Kidney epithelial cell (primary cell): ENCODE measurements at regions not wholly inside any gene's neighbourhood (a gene's known extent, or its start where the extent isn't known, plus 50 kb on each side); places are given as distances from the start of the nearest gene placed in this dataset.
"Not testable (repeated sequence)": the region's sequence is repeated elsewhere in the genome, so short reads cannot be mapped to it uniquely, and the experiment has no call there.

Source experiments
- DNase-seq: peaks from one replicate; pipeline ENCODE4 v3.0.0-alpha.2; 2010; ENCODE audit warnings: low read depth
- H3K27me3 ChIP-seq: 2 replicates; pipeline ENCODE4 v1.6.0; 2011; ENCODE audit warnings: low read length; ENCODE audit not compliant: control insufficient read depth, insufficient read depth
- H3K36me3 ChIP-seq: 2 replicates; pipeline ENCODE4 v1.5.1; 2011; ENCODE audit warnings: low read length; ENCODE audit not compliant: control insufficient read depth, insufficient read depth
- H3K4me3 ChIP-seq: 2 replicates; pipeline ENCODE4 v1.5.1; 2011; ENCODE audit warnings: low read depth, mild to moderate bottlenecking, control low read depth, low read length
- CTCF ChIP-seq: IDR thresholded peaks from 2 replicates; pipeline ENCODE4 v1.5.1; 2011; ENCODE audit warnings: mild to moderate bottlenecking, moderate library complexity, low read length, control low read depth, inconsistent platforms; ENCODE audit not compliant: insufficient read depth, poor library complexity, severe bottlenecking

DNA sequence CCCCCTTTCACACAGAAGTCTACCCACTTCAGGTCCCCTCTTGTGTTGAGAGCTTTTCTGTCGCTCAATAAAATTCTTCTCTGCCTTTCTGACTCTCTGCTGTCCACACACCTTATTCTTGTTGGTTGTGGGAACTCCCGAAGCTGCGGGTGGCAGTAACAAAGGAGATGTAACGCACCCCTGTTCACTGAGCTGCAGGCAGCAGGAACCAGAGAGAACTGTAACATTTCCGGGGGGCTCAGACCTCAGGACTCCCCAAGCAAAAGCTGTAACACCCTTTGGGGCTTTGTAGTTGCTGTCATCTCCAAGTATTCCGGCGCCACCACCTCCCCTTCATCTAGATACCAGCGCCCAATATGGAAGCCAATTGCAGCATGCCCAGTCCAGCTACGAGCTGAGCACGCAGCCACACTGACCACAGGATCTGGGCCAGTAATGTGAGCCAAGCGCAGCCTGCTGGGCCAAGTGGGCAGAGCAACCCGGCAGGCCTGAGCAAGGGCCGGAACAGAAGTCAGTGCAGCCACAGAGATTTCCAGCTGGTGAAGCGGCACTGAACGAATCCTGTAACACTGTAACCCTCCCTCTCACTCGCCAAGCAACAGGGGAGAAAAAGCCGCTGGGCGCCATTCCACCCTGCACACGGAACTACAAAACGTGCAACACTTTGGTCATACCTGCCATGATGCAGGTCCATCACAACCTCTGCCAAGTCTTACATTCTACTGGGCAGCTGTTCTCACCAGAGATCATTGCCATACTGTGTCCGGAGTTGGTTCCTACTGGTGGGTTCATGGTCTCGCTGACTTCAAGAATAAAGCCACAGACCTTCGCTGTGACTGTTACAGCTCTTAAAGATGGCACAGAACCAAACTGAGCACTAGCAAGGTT is 194.3 kb downstream of the SPATA31A6 start:
- not testable (repeated sequence) for H3K4me3 ChIP-seq, H3K27me3 ChIP-seq, DNase-seq, H3K36me3 ChIP-seq

GRCh38 chr9:42378418-42378815 is 195.0 kb downstream of the SPATA31A6 start:
- no peak for DNase-seq
- Histone ChIP-seq H3K4me3 (no peak overlapping the region), H3K36me3 (no peaks in the 10 kb centered on the region), H3K27me3 (no peaks in the 10 kb centered on the region)
- no peak for TF ChIP-seq CTCF

- DNase-seq, H3K36me3 ChIP-seq, H3K4me3 ChIP-seq, H3K27me3 ChIP-seq: not testable (repeated sequence)
These were observed 196.1 kb downstream of the SPATA31A6 start for GRCh38 chr9:42379602-42380001.

DNA sequence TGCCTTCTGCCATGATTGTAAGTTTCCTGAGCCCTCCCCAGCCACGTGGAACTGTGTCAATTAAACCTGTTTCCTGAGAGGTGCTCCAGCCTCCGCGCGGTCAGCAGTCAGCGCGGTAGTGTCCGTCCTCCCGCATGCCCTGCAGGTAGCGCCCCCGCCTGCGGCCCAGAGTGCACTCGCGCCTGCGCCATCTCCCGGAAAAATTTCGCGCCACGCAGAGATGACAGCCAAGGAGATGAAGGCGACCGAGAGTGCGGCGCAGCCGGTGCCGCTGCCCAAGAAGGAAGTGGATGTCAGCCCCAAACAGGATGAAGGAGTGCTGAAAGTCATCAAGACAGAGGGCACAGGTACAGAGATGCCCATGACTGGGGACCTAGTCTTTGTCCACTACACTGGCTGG is 201.1 kb downstream of the SPATA31A6 start:
- H3K36me3 ChIP-seq, H3K27me3 ChIP-seq, DNase-seq, H3K4me3 ChIP-seq: not testable (repeated sequence)

GRCh38 chr9:42385574-42386120 is 202.2 kb downstream of the SPATA31A6 start:
- not testable (repeated sequence) for DNase-seq, H3K36me3 ChIP-seq, H3K4me3 ChIP-seq, H3K27me3 ChIP-seq

- no peak for TF ChIP-seq CTCF
- Histone ChIP-seq H3K36me3 (no peaks in the 10 kb centered on the region), H3K4me3 (no peak overlapping the region), H3K27me3 (no peaks in the 10 kb centered on the region)
- no peak for DNase-seq
These were observed 203.0 kb downstream of the SPATA31A6 start for GRCh38 chr9:42386477-42386876.

DNA sequence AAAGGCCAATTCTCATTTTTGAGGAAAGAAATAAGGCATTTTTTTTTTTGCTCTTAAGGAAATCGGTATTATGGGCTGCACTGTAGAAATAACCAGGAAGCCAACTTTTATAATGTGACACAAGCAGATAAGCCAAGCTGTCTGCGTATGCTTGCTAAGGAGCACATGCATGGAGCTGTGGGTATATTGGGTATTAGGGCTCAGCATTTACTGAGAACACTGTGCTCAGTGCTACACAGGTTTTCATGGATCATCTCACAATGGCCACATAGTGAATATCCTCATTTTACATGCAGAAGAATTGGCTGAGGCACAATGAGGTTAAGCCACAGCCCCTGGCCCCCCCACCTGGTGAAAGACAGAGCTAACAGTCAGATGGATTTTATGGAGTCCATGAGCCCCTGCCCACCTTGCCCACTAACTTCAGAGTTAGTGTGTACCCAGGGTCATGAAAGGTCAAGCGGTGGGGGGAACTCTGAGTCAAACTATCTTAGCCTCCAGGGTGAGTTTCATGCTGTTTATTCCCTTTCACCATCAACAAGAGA is 204.8 kb downstream of the SPATA31A6 start:
- no peaks in the 10 kb centered on the region for H3K36me3 ChIP-seq
- H3K4me3 ChIP-seq = no peak overlapping the region
- no peaks in the 10 kb centered on the region for H3K27me3 ChIP-seq
- TF ChIP-seq CTCF = no peak
- no peak for DNase-seq

DNA sequence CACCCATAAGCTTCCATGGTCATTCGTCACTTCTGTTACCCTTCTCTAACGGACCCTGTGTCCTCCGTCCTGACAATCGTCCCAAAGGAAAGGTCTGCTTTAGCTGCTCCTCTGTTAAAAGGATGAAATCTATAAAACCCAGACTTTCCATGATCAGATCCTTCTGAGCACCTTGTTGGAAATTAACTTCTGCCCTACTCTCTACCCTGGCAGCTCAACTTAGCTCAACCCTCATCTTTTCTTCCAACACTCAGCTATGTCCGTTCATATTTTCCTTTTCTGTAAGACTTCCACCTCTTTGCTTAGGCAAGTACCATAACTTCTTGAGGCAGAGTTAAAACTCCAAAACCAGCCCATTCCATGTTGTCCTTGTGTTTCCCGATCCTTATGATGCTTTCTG is 205.4 kb downstream of the SPATA31A6 start:
- Histone ChIP-seq H3K27me3 (no peaks in the 10 kb centered on the region), H3K36me3 (no peaks in the 10 kb centered on the region), H3K4me3 (no peak overlapping the region)
- TF ChIP-seq CTCF = no peak
- DNase-seq = no peak

DNA sequence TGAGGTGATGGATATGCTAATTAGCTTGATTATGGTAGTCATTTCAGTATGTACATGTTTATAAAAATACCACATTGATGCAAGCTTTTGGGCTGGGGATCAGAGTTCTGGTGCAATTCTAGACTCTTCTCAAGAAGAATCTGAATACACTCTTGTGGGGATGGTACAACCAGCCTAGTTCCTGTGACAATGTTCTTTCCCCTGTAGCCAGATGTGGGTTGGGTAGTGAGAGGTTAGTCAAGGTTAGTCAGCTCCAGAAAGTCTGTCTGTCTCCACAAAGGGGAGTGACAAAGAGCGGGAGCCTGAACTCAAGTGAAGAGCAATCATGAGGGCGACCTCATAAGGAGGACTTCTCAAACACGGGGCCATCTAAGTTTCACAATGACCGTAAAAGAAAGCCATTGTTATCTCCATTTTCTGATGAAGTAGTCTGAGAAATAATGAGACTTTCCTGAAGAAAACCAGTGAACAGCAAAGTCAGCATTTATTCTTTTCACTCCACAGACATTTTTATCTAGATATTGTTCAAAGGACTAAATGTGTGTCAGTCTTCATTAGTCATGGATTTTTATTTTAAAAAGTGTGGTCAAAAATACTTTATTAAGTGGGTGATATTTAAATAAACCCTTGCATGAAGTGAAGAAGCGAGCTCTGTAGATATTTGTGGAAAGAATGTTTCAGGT is 209.5 kb downstream of the SPATA31A6 start:
- H3K4me3 ChIP-seq = not testable (repeated sequence)

More for the DNA sequence above, 209.5 kb downstream of the SPATA31A6 start:
- H3K27me3 ChIP-seq, H3K36me3 ChIP-seq, DNase-seq: not testable (repeated sequence)
